HCT116 (cell line): ENCODE measurements at regions not wholly inside any gene's neighbourhood (a gene's known extent, or its start where the extent isn't known, plus 50 kb on each side); places are given as distances from the start of the nearest gene placed in this dataset.

Experiments used
- ATAC-seq: fragments of 200-7000 bp; cut with Tn5 transposase; 2 replicates; pipeline ENCODE4 v1.9.1; 2020; ENCODE audit warnings: mild to moderate bottlenecking, moderate library complexity
- BruUV-seq: library from RNA; stranded (reverse); fragments of 400-500 nt; replicated peaks from 2 replicates; lab custom pipeline; 2021; lab: Mats Ljungman, UMichigan
- CTCF ChIA-PET: fragments of 300-600 bp; sonication (Branson Sonifier 250); formaldehyde crosslinking; loops from one replicate; lab custom pipeline; 2021; ENCODE audit warnings: antibody characterized with exemption; lab: Charles Lee
- POLR2A ChIA-PET: fragments of 300-600, 350-600 bp; sonication (Branson Sonifier 250); formaldehyde crosslinking; loops from one replicate; lab custom pipeline; 2021; ENCODE audit warnings: antibody characterized with exemption; lab: Charles Lee
- RAD21 ChIA-PET, 2 experiments: fragments of 300-600 bp; sonication (Branson Sonifier 250); formaldehyde crosslinking; loops; one replicate each; lab custom pipeline; 2023; ENCODE audit warnings: low total read pairs in 2 of 2; ENCODE audit not compliant: uncharacterized antibody in 2 of 2, unreplicated experiment in 2 of 2, low non-redundant PET in 1 of 2; lab: Charles Lee
- DNase-seq: peaks from one replicate; pipeline ENCODE4 v3.0.0-alpha.2; 2010; ENCODE audit warnings: low read depth, low spot score
- H2AFZ ChIP-seq: fragments of 200-600 bp; shearing (Covaris generic), sonication (generic); 2 replicates; pipeline ENCODE4 v1.6.1; 2017; ENCODE audit warnings: low read depth, mixed run types, mixed read lengths, antibody characterized with exemption, low read length; ENCODE audit not compliant: poor library complexity, severe bottlenecking
- H3K27ac ChIP-seq: 2 replicates; pipeline ENCODE4 v1.5.1; 2012; ENCODE audit warnings: low read depth, low read length
- H3K27me3 ChIP-seq: fragments of 200-600 bp; sonication (generic); 2 replicates; pipeline ENCODE4 v1.6.1; 2016; ENCODE audit warnings: mixed run types, low read length, mixed read lengths; ENCODE audit not compliant: insufficient read depth
- H3K36me3 ChIP-seq, 2 experiments: fragments of 200-500 bp in 1 of 2; fragments of 200-600 bp in 1 of 2; sonication (Bioruptor generic) in 1 of 2; sonication (generic) in 1 of 2; 2 replicates each; pipeline versions ENCODE4 v1.5.1 to v1.6.1; 2014 to 2016; ENCODE audit warnings: low read length in 2 of 2, inconsistent platforms in 1 of 2, mixed read lengths in 1 of 2, mixed run types in 1 of 2; ENCODE audit not compliant: insufficient read depth in 2 of 2, control insufficient read depth in 1 of 2
- H3K4me1 ChIP-seq, 2 experiments: fragments of 200-600 bp in 1 of 2; sonication (generic) in 1 of 2; 2 replicates each; pipeline versions ENCODE4 v1.5.1 to v1.6.1; 2012 to 2017; ENCODE audit warnings: low read length in 2 of 2, inconsistent platforms in 1 of 2, mild to moderate bottlenecking in 1 of 2, mixed read lengths in 1 of 2, mixed run types in 1 of 2, moderate library complexity in 1 of 2; ENCODE audit not compliant: insufficient read depth in 2 of 2, control insufficient read depth in 1 of 2
- H3K4me2 ChIP-seq: fragments of 200-600 bp; sonication (generic); 2 replicates; pipeline ENCODE4 v1.6.1; 2017; ENCODE audit warnings: mixed run types, low read length, mixed read lengths
- H3K4me3 ChIP-seq, 2 experiments: fragments of 200-600 bp in 1 of 2; sonication (generic) in 1 of 2; replicated peaks in 1 of 2; 2 replicates each; pipeline ENCODE4 v1.5.1; 2011 to 2016; ENCODE audit warnings: low read length in 2 of 2, control low read depth in 1 of 2, low read depth in 1 of 2, mild to moderate bottlenecking in 1 of 2, mixed read lengths in 1 of 2, mixed run types in 1 of 2
- H3K79me2 ChIP-seq: fragments of 200-600 bp; sonication (generic); 2 replicates; pipeline ENCODE4 v1.6.1; 2017; ENCODE audit warnings: mild to moderate bottlenecking, mixed run types, low read length, moderate library complexity, mixed read lengths; ENCODE audit not compliant: insufficient read depth
- H3K9ac ChIP-seq: fragments of 200-600 bp; sonication (generic); 2 replicates; pipeline ENCODE4 v1.6.1; 2016; ENCODE audit warnings: low read length, mixed read lengths
- H3K9me2 ChIP-seq: fragments of 200-600 bp; sonication (generic), shearing (Covaris generic); 2 replicates; pipeline ENCODE4 v1.6.1; 2017; ENCODE audit warnings: mixed run types, mild to moderate bottlenecking, moderate library complexity; ENCODE audit not compliant: insufficient read depth
- H3K9me3 ChIP-seq, 2 experiments: fragments of 200-500 bp in 1 of 2; fragments of 200-600 bp in 1 of 2; sonication (Bioruptor generic) in 1 of 2; sonication (generic) in 1 of 2; 2 replicates each; pipeline ENCODE4 v1.6.1; 2014 to 2017; ENCODE audit warnings: low read length in 2 of 2, mixed read lengths in 2 of 2, inconsistent platforms in 1 of 2, low read depth in 1 of 2, mild to moderate bottlenecking in 1 of 2, mixed run types in 1 of 2, moderate library complexity in 1 of 2; ENCODE audit not compliant: control insufficient read depth in 1 of 2, insufficient read depth in 1 of 2
- H4K20me1 ChIP-seq: fragments of 200-600 bp; sonication (generic), shearing (Covaris generic); 2 replicates; pipeline ENCODE4 v1.6.1; 2017; ENCODE audit warnings: mixed run types, mild to moderate bottlenecking, moderate library complexity; ENCODE audit not compliant: insufficient read depth
- CEBPB ChIP-seq: IDR thresholded peaks from 2 replicates; pipeline ENCODE4 v1.6.1; 2012; ENCODE audit warnings: low read depth
- EZH2phosphoT487 ChIP-seq: fragments of 200-600 bp; IDR thresholded peaks from 2 replicates; pipeline ENCODE4 v1.6.1; 2018; ENCODE audit warnings: antibody characterized with exemption, borderline replicate concordance
- JUND ChIP-seq: IDR thresholded peaks from 2 replicates; pipeline ENCODE4 v1.6.1; 2012
- POLR2A ChIP-seq: IDR thresholded peaks from 2 replicates; pipeline ENCODE4 v1.7.0; 2011; ENCODE audit warnings: borderline replicate concordance; ENCODE audit not compliant: insufficient read depth, insufficient read length; ENCODE audit errors: extremely low read depth
- POLR2AphosphoS5 ChIP-seq: IDR thresholded peaks from 2 replicates; pipeline ENCODE4 v1.6.1; 2011; ENCODE audit warnings: mild to moderate bottlenecking, low read depth, low read length, moderate library complexity
- SRF ChIP-seq: IDR thresholded peaks from 2 replicates; pipeline ENCODE4 v1.6.1; 2012; ENCODE audit warnings: low read depth
- ZFX ChIP-seq: fragments of 450-650 bp; IDR thresholded peaks from 2 replicates; pipeline ENCODE4 v1.6.1; 2017
- intact Hi-C: fragments of 100-400 bp; cut with micrococcal nuclease; formaldehyde crosslinking; loops from 2 replicates; pipeline ENCODE4 v1.10.0; 2022
- TF ChIP-seq, protein P1 (sequence below): IDR thresholded peaks from 2 replicates; pipeline ENCODE4 v1.6.1; 2012; ENCODE audit warnings: low read depth
- TF ChIP-seq, protein P2 (sequence below): IDR thresholded peaks from 2 replicates; pipeline ENCODE4 v1.6.1; 2012

- TF ChIP-seq JUND: no peak
- TF ChIP-seq EZH2phosphoT487: no peak
- TF ChIP-seq POLR2AphosphoS5: no peak
- no peak for TF ChIP-seq CEBPB
- TF ChIP-seq, protein P1, sequence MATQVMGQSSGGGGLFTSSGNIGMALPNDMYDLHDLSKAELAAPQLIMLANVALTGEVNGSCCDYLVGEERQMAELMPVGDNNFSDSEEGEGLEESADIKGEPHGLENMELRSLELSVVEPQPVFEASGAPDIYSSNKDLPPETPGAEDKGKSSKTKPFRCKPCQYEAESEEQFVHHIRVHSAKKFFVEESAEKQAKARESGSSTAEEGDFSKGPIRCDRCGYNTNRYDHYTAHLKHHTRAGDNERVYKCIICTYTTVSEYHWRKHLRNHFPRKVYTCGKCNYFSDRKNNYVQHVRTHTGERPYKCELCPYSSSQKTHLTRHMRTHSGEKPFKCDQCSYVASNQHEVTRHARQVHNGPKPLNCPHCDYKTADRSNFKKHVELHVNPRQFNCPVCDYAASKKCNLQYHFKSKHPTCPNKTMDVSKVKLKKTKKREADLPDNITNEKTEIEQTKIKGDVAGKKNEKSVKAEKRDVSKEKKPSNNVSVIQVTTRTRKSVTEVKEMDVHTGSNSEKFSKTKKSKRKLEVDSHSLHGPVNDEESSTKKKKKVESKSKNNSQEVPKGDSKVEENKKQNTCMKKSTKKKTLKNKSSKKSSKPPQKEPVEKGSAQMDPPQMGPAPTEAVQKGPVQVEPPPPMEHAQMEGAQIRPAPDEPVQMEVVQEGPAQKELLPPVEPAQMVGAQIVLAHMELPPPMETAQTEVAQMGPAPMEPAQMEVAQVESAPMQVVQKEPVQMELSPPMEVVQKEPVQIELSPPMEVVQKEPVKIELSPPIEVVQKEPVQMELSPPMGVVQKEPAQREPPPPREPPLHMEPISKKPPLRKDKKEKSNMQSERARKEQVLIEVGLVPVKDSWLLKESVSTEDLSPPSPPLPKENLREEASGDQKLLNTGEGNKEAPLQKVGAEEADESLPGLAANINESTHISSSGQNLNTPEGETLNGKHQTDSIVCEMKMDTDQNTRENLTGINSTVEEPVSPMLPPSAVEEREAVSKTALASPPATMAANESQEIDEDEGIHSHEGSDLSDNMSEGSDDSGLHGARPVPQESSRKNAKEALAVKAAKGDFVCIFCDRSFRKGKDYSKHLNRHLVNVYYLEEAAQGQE: no peak
These were observed 965.2 kb downstream of the TTLL7 start (continued) for GRCh38 chr1:83033682-83034081.

DNA sequence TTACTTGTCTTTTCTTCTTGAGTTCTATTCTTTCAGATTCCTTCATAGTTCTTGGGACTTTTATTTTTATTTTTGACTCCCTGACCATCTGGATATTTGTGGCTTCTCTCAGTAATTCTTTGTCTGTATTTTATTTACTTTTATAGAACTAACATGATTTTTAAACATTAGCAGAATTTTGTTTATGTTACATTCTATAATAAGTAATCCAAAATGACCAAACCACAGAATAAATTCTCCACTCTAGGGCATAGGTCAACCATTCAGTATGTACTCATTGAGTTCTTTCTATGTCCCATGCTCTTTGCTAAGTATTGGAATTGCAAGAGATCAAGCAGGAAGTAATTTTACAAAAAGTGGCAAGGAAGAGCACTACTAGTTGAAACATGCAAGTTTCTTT is 969.0 kb downstream of the TTLL7 start:
- no peak for TF ChIP-seq ZFX
- no peak for TF ChIP-seq POLR2A
- no peak for TF ChIP-seq SRF
- TF ChIP-seq, protein P2, sequence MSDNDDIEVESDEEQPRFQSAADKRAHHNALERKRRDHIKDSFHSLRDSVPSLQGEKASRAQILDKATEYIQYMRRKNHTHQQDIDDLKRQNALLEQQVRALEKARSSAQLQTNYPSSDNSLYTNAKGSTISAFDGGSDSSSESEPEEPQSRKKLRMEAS: no peak
- Histone ChIP-seq H3K4me1 (0 out of 4 replicates have a peak, but pooled peaks cover 0 to 5% of the 10 kb centered on the region in 2 experiments), H3K79me2 (no peaks in the 10 kb centered on the region), H3K9me3 (no peaks in the 10 kb centered on the region), H3K27ac (no peak overlapping the region), H3K9me2 (no peaks in the 10 kb centered on the region), H3K4me3 (no peak overlapping the region), H3K36me3 (no peaks in the 10 kb centered on the region), H4K20me1 (no peaks in the 10 kb centered on the region), H3K27me3 (no peaks in the 10 kb centered on the region), H3K9ac (no peak overlapping the region), H3K4me2 (no peak overlapping the region), H2AFZ (no peak overlapping the region)
- POLR2A ChIA-PET: no interaction called here
- ATAC-seq (no peak), DNase-seq (no peak)
- RAD21 ChIA-PET: no interaction called here
- no TSS peak for BruUV-seq
- intact Hi-C loops: no loop called here
- CTCF ChIA-PET: no interaction called here
